GM12865 (cell line): ENCODE measurements at regions not wholly inside any gene's neighbourhood (a gene's known extent, or its start where the extent isn't known, plus 50 kb on each side); places are given as distances from the start of the nearest gene placed in this dataset.

Experiments
- DNase-seq: peaks from one replicate; pipeline ENCODE4 v3.0.0; 2010; ENCODE audit warnings: low read depth
- H3K4me3 ChIP-seq: 2 replicates; pipeline ENCODE4 v1.5.1; 2011; ENCODE audit warnings: mild to moderate bottlenecking, low read depth, low read length, control low read depth
- CTCF ChIP-seq: IDR thresholded peaks from 2 replicates; pipeline ENCODE4 v1.5.1; 2011; ENCODE audit warnings: low read length, control low read depth, low read depth, inconsistent platforms; ENCODE audit not compliant: insufficient read depth; ENCODE audit errors: missing control alignments

GRCh38 chr11:10991393-10991792 lies 133.5 kb upstream of the ZBED5 start:
- no peak overlapping the region for H3K4me3 ChIP-seq
- no peak for DNase-seq
- TF ChIP-seq CTCF, result no peak

- no peak for DNase-seq
- no peak overlapping the region for H3K4me3 ChIP-seq
- TF ChIP-seq CTCF, result no peak
These were observed 132.9 kb upstream of the ZBED5 start for GRCh38 chr11:10990637-10991193.

GRCh38 chr11:10990160-10990559 lies 132.3 kb upstream of the ZBED5 start:
- H3K4me3 ChIP-seq, result no peak overlapping the region
- TF ChIP-seq CTCF, result no peak
- no peak for DNase-seq

- no peak for DNase-seq
- H3K4me3 ChIP-seq, result no peak overlapping the region
- TF ChIP-seq CTCF, result no peak
These were observed 128.2 kb upstream of the ZBED5 start for GRCh38 chr11:10986006-10986405.

- no peak overlapping the region for H3K4me3 ChIP-seq
These were observed 126.9 kb upstream of the ZBED5 start for GRCh38 chr11:10984742-10985141.

GRCh38 chr11:10984250-10984649 lies 126.4 kb upstream of the ZBED5 start:
- no peak for DNase-seq
- no peak overlapping the region for H3K4me3 ChIP-seq
- TF ChIP-seq CTCF, result no peak

More at GRCh38 chr11:10984742-10985141, 126.9 kb upstream of the ZBED5 start:
- no peak for DNase-seq
- no peak for TF ChIP-seq CTCF
